Adrenal gland (tissue), 5 donors: ENCODE measurements at regions not wholly inside any gene's neighbourhood (a gene's known extent, or its start where the extent isn't known, plus 50 kb on each side); places are given as distances from the start of the nearest gene placed in this dataset.

Experiments
- POLR2A ChIP-seq, 2 donors: fragments of 450-650 bp; IDR thresholded peaks; one replicate each; pipeline ENCODE4 v1.6.1; 2017; ENCODE audit warnings: antibody characterized with exemption in 2 of 2, mild to moderate bottlenecking in 2 of 2, moderate library complexity in 1 of 2
- TF ChIP-seq, protein P1 (sequence below), 6 experiments: fragments of 450-650 bp in 4 of 6; fragments of 200-600 bp in 2 of 6; sonication (generic) in 1 of 6; IDR thresholded peaks; 1 replicate in 5 of 6; 2 replicates in 1 of 6; pipeline versions ENCODE4 v1.5.1 to v1.8.0; 2016 to 2021; ENCODE audit warnings: antibody characterized with exemption in 6 of 6, mild to moderate bottlenecking in 2 of 6, moderate library complexity in 1 of 6
- donor health status: DM: no; HTN: no; CAD: no.

DNA sequence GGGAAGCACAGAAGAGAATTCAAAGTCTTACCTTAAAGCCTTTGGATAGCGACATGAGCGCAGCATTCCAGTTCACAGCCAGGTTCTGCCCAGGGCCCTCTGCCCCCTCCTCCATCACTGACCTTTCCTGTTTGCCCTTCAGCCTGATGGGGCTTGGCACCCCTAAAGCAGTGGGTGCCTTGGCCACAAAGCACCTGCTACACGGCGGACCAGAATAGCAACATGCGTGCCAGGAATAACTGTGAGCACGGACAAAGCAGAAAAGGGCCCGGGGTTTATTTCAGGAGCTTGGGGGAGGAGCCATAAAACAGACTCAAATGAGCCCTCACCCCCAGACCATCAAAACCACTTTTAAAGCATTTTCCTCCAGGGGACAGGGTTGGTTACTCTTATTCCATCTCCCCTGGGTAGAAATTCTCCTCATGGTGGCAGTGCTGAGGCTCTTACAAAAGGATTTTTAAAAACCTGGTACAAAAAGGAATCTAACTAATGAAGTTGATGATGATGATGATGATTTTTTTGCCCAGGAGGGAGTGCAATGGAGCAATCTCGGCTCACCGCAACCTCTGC lies 135.4 kb downstream of the KLF13 start:
- TF ChIP-seq, protein P1, sequence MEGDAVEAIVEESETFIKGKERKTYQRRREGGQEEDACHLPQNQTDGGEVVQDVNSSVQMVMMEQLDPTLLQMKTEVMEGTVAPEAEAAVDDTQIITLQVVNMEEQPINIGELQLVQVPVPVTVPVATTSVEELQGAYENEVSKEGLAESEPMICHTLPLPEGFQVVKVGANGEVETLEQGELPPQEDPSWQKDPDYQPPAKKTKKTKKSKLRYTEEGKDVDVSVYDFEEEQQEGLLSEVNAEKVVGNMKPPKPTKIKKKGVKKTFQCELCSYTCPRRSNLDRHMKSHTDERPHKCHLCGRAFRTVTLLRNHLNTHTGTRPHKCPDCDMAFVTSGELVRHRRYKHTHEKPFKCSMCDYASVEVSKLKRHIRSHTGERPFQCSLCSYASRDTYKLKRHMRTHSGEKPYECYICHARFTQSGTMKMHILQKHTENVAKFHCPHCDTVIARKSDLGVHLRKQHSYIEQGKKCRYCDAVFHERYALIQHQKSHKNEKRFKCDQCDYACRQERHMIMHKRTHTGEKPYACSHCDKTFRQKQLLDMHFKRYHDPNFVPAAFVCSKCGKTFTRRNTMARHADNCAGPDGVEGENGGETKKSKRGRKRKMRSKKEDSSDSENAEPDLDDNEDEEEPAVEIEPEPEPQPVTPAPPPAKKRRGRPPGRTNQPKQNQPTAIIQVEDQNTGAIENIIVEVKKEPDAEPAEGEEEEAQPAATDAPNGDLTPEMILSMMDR (IDR thresholded peaks at IDR 0.05) = no peak
- no peak for TF ChIP-seq POLR2A (IDR thresholded peaks at IDR 0.05)
